NT2/D1 (cell line): ENCODE measurements at regions not wholly inside any gene's neighbourhood (a gene's known extent, or its start where the extent isn't known, plus 50 kb on each side); places are given as distances from the start of the nearest gene placed in this dataset.

Experiments
- SUZ12 ChIP-seq: IDR thresholded peaks from 2 replicates; pipeline ENCODE4 v1.6.1; 2011; ENCODE audit not compliant: insufficient read length, insufficient read depth; ENCODE audit errors: extremely low read depth
- YY1 ChIP-seq: IDR thresholded peaks from 2 replicates; pipeline ENCODE4 v1.6.1; 2011; ENCODE audit not compliant: insufficient read length, insufficient read depth
- ZNF274 ChIP-seq: IDR thresholded peaks from 2 replicates; pipeline ENCODE4 v1.6.1; 2011; ENCODE audit warnings: mild to moderate bottlenecking, low read depth, low read length

DNA sequence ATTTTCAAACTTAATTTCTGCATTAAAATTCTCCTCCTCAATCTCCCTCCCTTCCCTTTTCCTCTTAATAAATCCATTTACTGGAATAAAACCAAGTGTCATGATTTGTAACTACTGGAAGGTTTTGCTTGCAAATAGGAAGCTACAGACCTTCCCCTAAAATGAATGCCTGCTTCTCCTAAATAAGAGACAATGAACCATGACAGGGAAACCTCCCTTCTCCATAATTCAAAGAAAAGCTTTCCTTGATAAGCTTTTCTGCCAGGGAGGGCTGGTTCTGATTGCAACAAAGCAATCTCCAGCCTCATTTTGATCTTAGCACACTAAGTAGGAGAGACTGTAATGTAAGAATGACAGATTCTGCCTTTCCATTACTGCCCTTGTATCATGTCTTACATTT, 111.0 kb upstream of the CDH20 start:
- no peak for TF ChIP-seq ZNF274
- TF ChIP-seq YY1 = no peak
- TF ChIP-seq SUZ12 = no peak
